ENCODE measurements at regions not wholly inside any gene's neighbourhood (a gene's known extent, or its start where the extent isn't known, plus 50 kb on each side); places are given as distances from the start of the nearest gene placed in this dataset.

DNA sequence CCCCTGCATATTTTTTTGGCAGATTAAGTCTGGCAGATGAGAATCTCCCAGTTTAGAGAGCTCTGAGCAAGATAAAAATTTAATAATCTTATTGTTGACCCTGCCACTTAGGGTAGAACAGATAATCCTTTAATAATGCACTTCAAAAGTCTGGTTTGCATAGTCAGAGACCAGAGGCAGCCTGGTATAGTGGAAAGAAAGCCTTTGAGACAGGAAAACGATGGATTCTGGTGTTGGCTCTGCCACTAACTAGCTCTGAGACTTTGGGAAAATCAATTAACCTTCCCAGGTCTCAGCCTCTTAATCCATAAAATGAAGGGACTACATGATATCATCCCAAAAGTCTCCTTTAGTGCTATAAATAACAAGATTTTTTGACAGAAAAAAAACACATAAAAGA lies 824.5 kb downstream of the STIM2 start:
- Histone ChIP-seq H3K4me1 (no peaks in the 10 kb centered on the region), H3K9me3 (no peaks in the 10 kb centered on the region), H3K4me2 (no peak overlapping the region), H3K4me3 (no peak overlapping the region), H3K27ac (no peak overlapping the region)
- ChIA-PET POLR2A (no interaction called here), CTCF (interaction anchor here (0.6 to 2.0 kb wide), 6 partner anchors 8 to 354 kb away, joined by 3 to 6 read pairs (median 4); no protein-coding TSS in a partner anchor)
- FAIRE-seq (no peak), ATAC-seq (no peak), DNase-seq (ENCODE audit: low read depth in 1 of 2, low spot score in 1 of 2) (no peak)
- TF ChIP-seq, protein P1, sequence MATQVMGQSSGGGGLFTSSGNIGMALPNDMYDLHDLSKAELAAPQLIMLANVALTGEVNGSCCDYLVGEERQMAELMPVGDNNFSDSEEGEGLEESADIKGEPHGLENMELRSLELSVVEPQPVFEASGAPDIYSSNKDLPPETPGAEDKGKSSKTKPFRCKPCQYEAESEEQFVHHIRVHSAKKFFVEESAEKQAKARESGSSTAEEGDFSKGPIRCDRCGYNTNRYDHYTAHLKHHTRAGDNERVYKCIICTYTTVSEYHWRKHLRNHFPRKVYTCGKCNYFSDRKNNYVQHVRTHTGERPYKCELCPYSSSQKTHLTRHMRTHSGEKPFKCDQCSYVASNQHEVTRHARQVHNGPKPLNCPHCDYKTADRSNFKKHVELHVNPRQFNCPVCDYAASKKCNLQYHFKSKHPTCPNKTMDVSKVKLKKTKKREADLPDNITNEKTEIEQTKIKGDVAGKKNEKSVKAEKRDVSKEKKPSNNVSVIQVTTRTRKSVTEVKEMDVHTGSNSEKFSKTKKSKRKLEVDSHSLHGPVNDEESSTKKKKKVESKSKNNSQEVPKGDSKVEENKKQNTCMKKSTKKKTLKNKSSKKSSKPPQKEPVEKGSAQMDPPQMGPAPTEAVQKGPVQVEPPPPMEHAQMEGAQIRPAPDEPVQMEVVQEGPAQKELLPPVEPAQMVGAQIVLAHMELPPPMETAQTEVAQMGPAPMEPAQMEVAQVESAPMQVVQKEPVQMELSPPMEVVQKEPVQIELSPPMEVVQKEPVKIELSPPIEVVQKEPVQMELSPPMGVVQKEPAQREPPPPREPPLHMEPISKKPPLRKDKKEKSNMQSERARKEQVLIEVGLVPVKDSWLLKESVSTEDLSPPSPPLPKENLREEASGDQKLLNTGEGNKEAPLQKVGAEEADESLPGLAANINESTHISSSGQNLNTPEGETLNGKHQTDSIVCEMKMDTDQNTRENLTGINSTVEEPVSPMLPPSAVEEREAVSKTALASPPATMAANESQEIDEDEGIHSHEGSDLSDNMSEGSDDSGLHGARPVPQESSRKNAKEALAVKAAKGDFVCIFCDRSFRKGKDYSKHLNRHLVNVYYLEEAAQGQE (IDR thresholded peaks at IDR 0.05): no peak
- TF ChIP-seq PHF8 (IDR thresholded peaks at IDR 0.05; ENCODE audit: borderline replicate concordance, low read depth): no peak
- no peak for TF ChIP-seq RARB (CRISPR knock-in tag; IDR thresholded peaks at IDR 0.05)
- no peak for TF ChIP-seq EHF (CRISPR knock-in tag; IDR thresholded peaks at IDR 0.05)
- TF ChIP-seq, protein P2, sequence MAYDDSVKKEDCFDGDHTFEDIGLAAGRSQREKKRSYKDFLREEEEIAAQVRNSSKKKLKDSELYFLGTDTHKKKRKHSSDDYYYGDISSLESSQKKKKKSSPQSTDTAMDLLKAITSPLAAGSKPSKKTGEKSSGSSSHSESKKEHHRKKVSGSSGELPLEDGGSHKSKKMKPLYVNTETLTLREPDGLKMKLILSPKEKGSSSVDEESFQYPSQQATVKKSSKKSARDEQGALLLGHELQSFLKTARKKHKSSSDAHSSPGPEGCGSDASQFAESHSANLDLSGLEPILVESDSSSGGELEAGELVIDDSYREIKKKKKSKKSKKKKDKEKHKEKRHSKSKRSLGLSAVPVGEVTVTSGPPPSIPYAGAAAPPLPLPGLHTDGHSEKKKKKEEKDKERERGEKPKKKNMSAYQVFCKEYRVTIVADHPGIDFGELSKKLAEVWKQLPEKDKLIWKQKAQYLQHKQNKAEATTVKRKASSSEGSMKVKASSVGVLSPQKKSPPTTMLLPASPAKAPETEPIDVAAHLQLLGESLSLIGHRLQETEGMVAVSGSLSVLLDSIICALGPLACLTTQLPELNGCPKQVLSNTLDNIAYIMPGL (CRISPR knock-in tag; IDR thresholded peaks at IDR 0.05; ENCODE audit: borderline replicate concordance): no peak
- TF ChIP-seq SREBF2 (IDR thresholded peaks at IDR 0.05): no peak
- TF ChIP-seq RAD21 (conservative IDR thresholded peaks at IDR 0.05 in 1 of 2, IDR thresholded peaks at IDR 0.05 in 1 of 2): no peak
- WGBS (ENCODE audit: missing lambda C conversion rate): 11% methylated on average over 1 of the region's 1 CpG

DNA sequence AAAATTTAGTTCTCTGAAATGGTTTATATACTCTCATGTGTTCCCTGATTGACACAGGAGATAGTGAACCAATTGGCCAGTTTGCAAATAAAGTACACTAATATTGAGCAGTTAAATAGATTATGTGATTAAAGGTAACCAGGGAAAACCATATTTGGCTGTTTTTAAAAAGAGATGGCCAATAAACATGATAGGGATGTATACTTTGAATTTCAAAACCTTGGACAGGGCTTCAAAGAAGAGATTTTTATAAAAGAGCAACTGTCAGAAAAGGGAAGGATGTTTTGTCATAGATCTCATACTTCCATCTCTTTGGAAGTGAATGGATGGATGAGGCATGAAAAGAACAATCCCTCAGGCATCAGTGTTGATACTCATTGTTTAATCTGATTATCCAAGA lies 825.3 kb downstream of the STIM2 start:
- ATAC-seq (no peak), DNase-seq (ENCODE audit: low read depth in 1 of 2, low spot score in 1 of 2) (no peak), FAIRE-seq (no peak)
- no peak overlapping the region for H3K4me3 ChIP-seq
- H3K4me1 ChIP-seq: no peaks in the 10 kb centered on the region
- no peak overlapping the region for H3K27ac ChIP-seq
- no peaks in the 10 kb centered on the region for H3K9me3 ChIP-seq
- no peak overlapping the region for H3K4me2 ChIP-seq
- CTCF ChIA-PET: no interaction called here
- POLR2A ChIA-PET: no interaction called here
- TF ChIP-seq MAFK (IDR thresholded peaks at IDR 0.05; ENCODE audit: partially characterized antibody) (no peak), RAD21 (conservative IDR thresholded peaks at IDR 0.05 in 1 of 2, IDR thresholded peaks at IDR 0.05 in 1 of 2) (no peak), TP53 (CRISPR knock-in tag; IDR thresholded peaks at IDR 0.05) (no peak), CHD2 (IDR thresholded peaks at IDR 0.05; ENCODE audit: low read length, partially characterized antibody) (no peak), ZNF302 (CRISPR knock-in tag; IDR thresholded peaks at IDR 0.05) (no peak), RNF2 (IDR thresholded peaks at IDR 0.05; ENCODE audit: borderline replicate concordance, low read depth) (no peak), FOXS1 (CRISPR knock-in tag; IDR thresholded peaks at IDR 0.05) (no peak), SMC3 (IDR thresholded peaks at IDR 0.05) (no peak), EHMT2 (IDR thresholded peaks at IDR 0.05; ENCODE audit: low read depth) (no peak), HEYL (CRISPR knock-in tag; IDR thresholded peaks at IDR 0.05) (no peak), NR3C1 (IDR thresholded peaks at IDR 0.05) (no peak), EHF (CRISPR knock-in tag; IDR thresholded peaks at IDR 0.05) (no peak), ZSCAN20 (CRISPR knock-in tag; IDR thresholded peaks at IDR 0.05) (no peak), KDM1A (IDR thresholded peaks at IDR 0.05; ENCODE audit: low read depth) (no peak)
- TF ChIP-seq, protein P3, sequence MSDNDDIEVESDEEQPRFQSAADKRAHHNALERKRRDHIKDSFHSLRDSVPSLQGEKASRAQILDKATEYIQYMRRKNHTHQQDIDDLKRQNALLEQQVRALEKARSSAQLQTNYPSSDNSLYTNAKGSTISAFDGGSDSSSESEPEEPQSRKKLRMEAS (IDR thresholded peaks at IDR 0.05): no peak
- TF ChIP-seq, protein P4, sequence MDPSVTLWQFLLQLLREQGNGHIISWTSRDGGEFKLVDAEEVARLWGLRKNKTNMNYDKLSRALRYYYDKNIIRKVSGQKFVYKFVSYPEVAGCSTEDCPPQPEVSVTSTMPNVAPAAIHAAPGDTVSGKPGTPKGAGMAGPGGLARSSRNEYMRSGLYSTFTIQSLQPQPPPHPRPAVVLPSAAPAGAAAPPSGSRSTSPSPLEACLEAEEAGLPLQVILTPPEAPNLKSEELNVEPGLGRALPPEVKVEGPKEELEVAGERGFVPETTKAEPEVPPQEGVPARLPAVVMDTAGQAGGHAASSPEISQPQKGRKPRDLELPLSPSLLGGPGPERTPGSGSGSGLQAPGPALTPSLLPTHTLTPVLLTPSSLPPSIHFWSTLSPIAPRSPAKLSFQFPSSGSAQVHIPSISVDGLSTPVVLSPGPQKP (IDR thresholded peaks at IDR 0.05; ENCODE audit: low read depth, low read length): no peak
- TF ChIP-seq, protein P5, sequence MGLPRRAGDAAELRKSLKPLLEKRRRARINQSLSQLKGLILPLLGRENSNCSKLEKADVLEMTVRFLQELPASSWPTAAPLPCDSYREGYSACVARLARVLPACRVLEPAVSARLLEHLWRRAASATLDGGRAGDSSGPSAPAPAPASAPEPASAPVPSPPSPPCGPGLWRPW (IDR thresholded peaks at IDR 0.05): no peak
- TF ChIP-seq, protein P6, sequence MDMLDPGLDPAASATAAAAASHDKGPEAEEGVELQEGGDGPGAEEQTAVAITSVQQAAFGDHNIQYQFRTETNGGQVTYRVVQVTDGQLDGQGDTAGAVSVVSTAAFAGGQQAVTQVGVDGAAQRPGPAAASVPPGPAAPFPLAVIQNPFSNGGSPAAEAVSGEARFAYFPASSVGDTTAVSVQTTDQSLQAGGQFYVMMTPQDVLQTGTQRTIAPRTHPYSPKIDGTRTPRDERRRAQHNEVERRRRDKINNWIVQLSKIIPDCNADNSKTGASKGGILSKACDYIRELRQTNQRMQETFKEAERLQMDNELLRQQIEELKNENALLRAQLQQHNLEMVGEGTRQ (IDR thresholded peaks at IDR 0.05): no peak
